ENCODE measurements at regions not wholly inside any gene's neighbourhood (a gene's known extent, or its start where the extent isn't known, plus 50 kb on each side); places are given as distances from the start of the nearest gene placed in this dataset.
"Not testable (repeated sequence)": the region's sequence is repeated elsewhere in the genome, so short reads cannot be mapped to it uniquely, and the experiment has no call there.

- no CpG with 5 or more reads among the region's 2 CpGs for WGBS (ENCODE audit: insufficient coverage)
- Histone ChIP-seq H3K4me3 (ENCODE audit: low read depth, low read length) (no peak overlapping the region), H3K36me3 (ENCODE audit: control insufficient read depth, insufficient read depth, low read length) (no peaks in the 10 kb centered on the region), H3K27ac (ENCODE audit: low read depth, low read length) (no peak overlapping the region), H3K4me1 (ENCODE audit: control insufficient read depth, insufficient read depth, low read length) (no peaks in the 10 kb centered on the region), H3K27me3 (ENCODE audit: control insufficient read depth, insufficient read depth, low read length) (no peaks in the 10 kb centered on the region), H3K9me3 (ENCODE audit: control insufficient read depth, insufficient read depth, low read length) (no peaks in the 10 kb centered on the region)
- no peak for DNase-seq (ENCODE audit: low read depth in 4 of 6, low spot score in 6 of 6)
Observed at GRCh38 chr6:84582997-84583396, 181.4 kb downstream of the TBX18 start.

- Histone ChIP-seq H3K4me1 (ENCODE audit: control insufficient read depth, insufficient read depth, low read length) (no peaks in the 10 kb centered on the region), H3K4me3 (ENCODE audit: low read depth, low read length) (no peak overlapping the region), H3K36me3 (ENCODE audit: control insufficient read depth, insufficient read depth, low read length) (no peaks in the 10 kb centered on the region), H3K27me3 (ENCODE audit: control insufficient read depth, insufficient read depth, low read length) (no peaks in the 10 kb centered on the region), H3K27ac (ENCODE audit: low read depth, low read length) (no peak overlapping the region), H3K9me3 (ENCODE audit: control insufficient read depth, insufficient read depth, low read length) (no peaks in the 10 kb centered on the region)
- DNase-seq (ENCODE audit: low read depth in 4 of 6, low spot score in 6 of 6) = no peak
- 69% methylated on average over 2 of the region's 4 CpGs for WGBS (ENCODE audit: insufficient coverage)
Observed at GRCh38 chr6:84581494-84582259, 182.7 kb downstream of the TBX18 start.

- no peaks in the 10 kb centered on the region for H3K27me3 ChIP-seq (ENCODE audit: control insufficient read depth, insufficient read depth, low read length)
- no peaks in the 10 kb centered on the region for H3K4me1 ChIP-seq (ENCODE audit: control insufficient read depth, insufficient read depth, low read length)
- no peak for DNase-seq (ENCODE audit: low read depth in 4 of 6, low spot score in 6 of 6)
- H3K4me3 ChIP-seq (ENCODE audit: low read depth, low read length) = no peak overlapping the region
- H3K27ac ChIP-seq (ENCODE audit: low read depth, low read length) = no peak overlapping the region
- no peaks in the 10 kb centered on the region for H3K36me3 ChIP-seq (ENCODE audit: control insufficient read depth, insufficient read depth, low read length)
- no CpG with 5 or more reads among the region's 1 CpG for WGBS (ENCODE audit: insufficient coverage)
- H3K9me3 ChIP-seq (ENCODE audit: control insufficient read depth, insufficient read depth, low read length) = no peaks in the 10 kb centered on the region
Observed at GRCh38 chr6:84579404-84579803, 185.0 kb downstream of the TBX18 start.

- H3K9me3 ChIP-seq (ENCODE audit: control insufficient read depth, insufficient read depth, low read length) = no peaks in the 10 kb centered on the region
- no peaks in the 10 kb centered on the region for H3K27me3 ChIP-seq (ENCODE audit: control insufficient read depth, insufficient read depth, low read length)
- no peaks in the 10 kb centered on the region for H3K36me3 ChIP-seq (ENCODE audit: control insufficient read depth, insufficient read depth, low read length)
- no peak overlapping the region for H3K4me3 ChIP-seq (ENCODE audit: low read depth, low read length)
- no peak overlapping the region for H3K27ac ChIP-seq (ENCODE audit: low read depth, low read length)
- DNase-seq (ENCODE audit: low read depth in 4 of 6, low spot score in 6 of 6) = no peak
- no peaks in the 10 kb centered on the region for H3K4me1 ChIP-seq (ENCODE audit: control insufficient read depth, insufficient read depth, low read length)
Observed at GRCh38 chr6:84576029-84576428, 188.4 kb downstream of the TBX18 start.

GRCh38 chr6:84575264-84575663, 189.1 kb downstream of the TBX18 start:
- WGBS (ENCODE audit: insufficient coverage) = 25% methylated on average over 1 of the region's 1 CpG
- H3K4me1 ChIP-seq (ENCODE audit: control insufficient read depth, insufficient read depth, low read length) = no peaks in the 10 kb centered on the region
- DNase-seq (ENCODE audit: low read depth in 4 of 6, low spot score in 6 of 6) = no peak
- H3K27me3 ChIP-seq (ENCODE audit: control insufficient read depth, insufficient read depth, low read length) = no peaks in the 10 kb centered on the region
- no peaks in the 10 kb centered on the region for H3K36me3 ChIP-seq (ENCODE audit: control insufficient read depth, insufficient read depth, low read length)
- no peak overlapping the region for H3K4me3 ChIP-seq (ENCODE audit: low read depth, low read length)
- no peaks in the 10 kb centered on the region for H3K9me3 ChIP-seq (ENCODE audit: control insufficient read depth, insufficient read depth, low read length)
- no peak overlapping the region for H3K27ac ChIP-seq (ENCODE audit: low read depth, low read length)

- no peaks in the 10 kb centered on the region for H3K36me3 ChIP-seq (ENCODE audit: control insufficient read depth, insufficient read depth, low read length)
- no peaks in the 10 kb centered on the region for H3K27me3 ChIP-seq (ENCODE audit: control insufficient read depth, insufficient read depth, low read length)
- DNase-seq (ENCODE audit: low read depth in 4 of 6, low spot score in 6 of 6) = no peak
- H3K9me3 ChIP-seq (ENCODE audit: control insufficient read depth, insufficient read depth, low read length) = no peaks in the 10 kb centered on the region
- H3K4me1 ChIP-seq (ENCODE audit: control insufficient read depth, insufficient read depth, low read length) = no peaks in the 10 kb centered on the region
- no peak overlapping the region for H3K4me3 ChIP-seq (ENCODE audit: low read depth, low read length)
- no peak overlapping the region for H3K27ac ChIP-seq (ENCODE audit: low read depth, low read length)
Observed at GRCh38 chr6:84569882-84570281, 194.5 kb downstream of the TBX18 start.

GRCh38 chr6:84568971-84569370, 195.4 kb downstream of the TBX18 start:
- H3K27me3 ChIP-seq (ENCODE audit: control insufficient read depth, insufficient read depth, low read length) = no peaks in the 10 kb centered on the region
- H3K4me1 ChIP-seq (ENCODE audit: control insufficient read depth, insufficient read depth, low read length) = no peaks in the 10 kb centered on the region
- no peaks in the 10 kb centered on the region for H3K9me3 ChIP-seq (ENCODE audit: control insufficient read depth, insufficient read depth, low read length)
- H3K4me3 ChIP-seq (ENCODE audit: low read depth, low read length) = no peak overlapping the region
- no peaks in the 10 kb centered on the region for H3K36me3 ChIP-seq (ENCODE audit: control insufficient read depth, insufficient read depth, low read length)
- H3K27ac ChIP-seq (ENCODE audit: low read depth, low read length) = no peak overlapping the region
- DNase-seq (ENCODE audit: low read depth in 4 of 6, low spot score in 6 of 6) = peak in 1 of 6 donors; percentile 3

- not testable (repeated sequence) for H3K36me3 ChIP-seq (ENCODE audit: control insufficient read depth, insufficient read depth, low read length); H3K27me3 ChIP-seq (ENCODE audit: control insufficient read depth, insufficient read depth, low read length); H3K4me3 ChIP-seq (ENCODE audit: low read depth, low read length); H3K9me3 ChIP-seq (ENCODE audit: control insufficient read depth, insufficient read depth, low read length); H3K4me1 ChIP-seq (ENCODE audit: control insufficient read depth, insufficient read depth, low read length); H3K27ac ChIP-seq (ENCODE audit: low read depth, low read length); DNase-seq (ENCODE audit: low read depth in 4 of 6, low spot score in 6 of 6)
- WGBS (ENCODE audit: insufficient coverage) = 84% methylated on average over 6 of the region's 6 CpGs
Observed at GRCh38 chr6:84565718-84566117, 198.7 kb downstream of the TBX18 start.

- no peaks in the 10 kb centered on the region for H3K27me3 ChIP-seq (ENCODE audit: control insufficient read depth, insufficient read depth, low read length)
- H3K4me3 ChIP-seq (ENCODE audit: low read depth, low read length) = no peak overlapping the region
- no peak overlapping the region for H3K27ac ChIP-seq (ENCODE audit: low read depth, low read length)
- H3K36me3 ChIP-seq (ENCODE audit: control insufficient read depth, insufficient read depth, low read length) = no peaks in the 10 kb centered on the region
- H3K4me1 ChIP-seq (ENCODE audit: control insufficient read depth, insufficient read depth, low read length) = no peaks in the 10 kb centered on the region
- DNase-seq (ENCODE audit: low read depth in 4 of 6, low spot score in 6 of 6) = peak in 1 of 6 donors; percentile 14
- no peaks in the 10 kb centered on the region for H3K9me3 ChIP-seq (ENCODE audit: control insufficient read depth, insufficient read depth, low read length)
- whole genome bisulfite sequencing (ENCODE audit: insufficient coverage) = 81% methylated on average over 5 of the region's 9 CpGs
Observed at GRCh38 chr6:84560436-84561390, 203.7 kb downstream of the TBX18 start.

Data from spinal cord (tissue), 9 donors.